Fibroblast of the aortic adventitia (primary cell): ENCODE measurements at regions not wholly inside any gene's neighbourhood (a gene's known extent, or its start where the extent isn't known, plus 50 kb on each side); places are given as distances from the start of the nearest gene placed in this dataset.
A peak's percentile ranks its signal among the peaks of the same experiment; 100 is the strongest.
"Not testable (repeated sequence)": the region's sequence is repeated elsewhere in the genome, so short reads cannot be mapped to it uniquely, and the experiment has no call there.

Experiments
- DNase-seq: peaks from one replicate; pipeline ENCODE4 v3.0.0-alpha.2; 2010; ENCODE audit warnings: low read depth
- H3K4me3 ChIP-seq: 2 replicates; pipeline ENCODE4 v1.5.1; 2011; ENCODE audit warnings: low read depth, mild to moderate bottlenecking, control low read depth, low read length, moderate library complexity
- TF ChIP-seq, protein P1 (sequence below): IDR thresholded peaks from 2 replicates; pipeline ENCODE4 v1.5.1; 2011; ENCODE audit warnings: mild to moderate bottlenecking, low read length, control low read depth, inconsistent platforms; ENCODE audit not compliant: insufficient read depth

DNA sequence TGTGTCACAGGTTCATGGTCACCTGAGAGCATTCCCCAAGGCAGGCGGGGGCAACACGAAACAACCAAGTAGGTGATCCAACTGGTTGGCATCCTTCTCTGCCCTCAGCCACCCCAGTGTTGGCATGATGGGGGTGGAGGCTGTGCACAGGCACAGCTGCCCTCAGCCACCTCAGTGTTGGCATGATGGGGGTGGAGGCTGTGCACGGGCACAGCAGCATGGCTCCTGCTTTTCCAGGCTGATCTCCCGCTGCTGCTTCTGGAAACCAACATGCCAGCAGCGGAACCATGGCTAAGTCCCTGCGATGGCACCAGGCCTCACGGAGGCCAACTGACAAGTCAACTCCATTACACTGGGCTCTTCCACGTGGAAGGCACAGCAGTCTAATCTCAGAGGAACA is 447.8 kb downstream of the PTPRU start:
- no peak overlapping the region for H3K4me3 ChIP-seq
- no peak for DNase-seq
- TF ChIP-seq, protein P1, sequence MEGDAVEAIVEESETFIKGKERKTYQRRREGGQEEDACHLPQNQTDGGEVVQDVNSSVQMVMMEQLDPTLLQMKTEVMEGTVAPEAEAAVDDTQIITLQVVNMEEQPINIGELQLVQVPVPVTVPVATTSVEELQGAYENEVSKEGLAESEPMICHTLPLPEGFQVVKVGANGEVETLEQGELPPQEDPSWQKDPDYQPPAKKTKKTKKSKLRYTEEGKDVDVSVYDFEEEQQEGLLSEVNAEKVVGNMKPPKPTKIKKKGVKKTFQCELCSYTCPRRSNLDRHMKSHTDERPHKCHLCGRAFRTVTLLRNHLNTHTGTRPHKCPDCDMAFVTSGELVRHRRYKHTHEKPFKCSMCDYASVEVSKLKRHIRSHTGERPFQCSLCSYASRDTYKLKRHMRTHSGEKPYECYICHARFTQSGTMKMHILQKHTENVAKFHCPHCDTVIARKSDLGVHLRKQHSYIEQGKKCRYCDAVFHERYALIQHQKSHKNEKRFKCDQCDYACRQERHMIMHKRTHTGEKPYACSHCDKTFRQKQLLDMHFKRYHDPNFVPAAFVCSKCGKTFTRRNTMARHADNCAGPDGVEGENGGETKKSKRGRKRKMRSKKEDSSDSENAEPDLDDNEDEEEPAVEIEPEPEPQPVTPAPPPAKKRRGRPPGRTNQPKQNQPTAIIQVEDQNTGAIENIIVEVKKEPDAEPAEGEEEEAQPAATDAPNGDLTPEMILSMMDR = no peak

DNA sequence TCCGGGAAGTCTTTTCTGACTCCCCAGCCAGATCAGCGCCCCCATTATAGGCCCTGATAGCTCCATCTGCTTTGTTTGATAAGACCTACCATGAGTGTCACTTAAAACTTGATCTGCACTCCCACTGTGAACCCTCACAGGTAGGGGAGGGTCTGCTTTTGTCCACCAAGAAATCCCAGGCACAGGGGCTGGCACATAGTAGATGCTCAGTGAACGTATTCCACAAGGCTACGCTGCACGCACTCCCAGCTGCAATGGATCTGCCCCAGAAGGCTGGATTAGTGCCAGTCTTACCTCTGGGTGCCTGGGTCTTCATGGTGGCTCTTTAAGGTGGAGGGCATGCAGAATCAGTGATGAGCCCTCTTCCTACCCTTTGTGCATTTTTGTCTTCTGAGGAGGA is 447.1 kb downstream of the PTPRU start:
- no peak overlapping the region for H3K4me3 ChIP-seq
- DNase-seq = no peak
- TF ChIP-seq, protein P1 = no peak

DNA sequence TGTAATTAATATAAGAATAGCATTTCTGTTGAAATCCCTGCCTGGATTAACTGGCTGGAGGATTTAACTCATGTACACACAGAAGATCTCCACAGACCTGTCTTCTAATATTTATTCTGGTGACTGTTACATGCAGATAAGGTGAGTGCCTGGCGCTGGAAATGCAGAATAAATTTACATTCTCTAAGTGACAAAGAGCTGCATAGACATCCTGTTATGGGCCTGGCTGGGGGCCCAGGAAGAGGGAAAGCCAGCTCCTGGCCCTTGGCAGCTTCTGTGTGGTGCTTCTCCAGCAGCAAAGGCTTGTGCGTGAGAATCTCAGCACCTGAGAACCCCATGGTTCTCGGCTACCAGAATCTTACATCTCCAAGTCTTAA is 446.6 kb downstream of the PTPRU start:
- DNase-seq = peak; percentile 20
- TF ChIP-seq, protein P1 = no peak
- no peak overlapping the region for H3K4me3 ChIP-seq

DNA sequence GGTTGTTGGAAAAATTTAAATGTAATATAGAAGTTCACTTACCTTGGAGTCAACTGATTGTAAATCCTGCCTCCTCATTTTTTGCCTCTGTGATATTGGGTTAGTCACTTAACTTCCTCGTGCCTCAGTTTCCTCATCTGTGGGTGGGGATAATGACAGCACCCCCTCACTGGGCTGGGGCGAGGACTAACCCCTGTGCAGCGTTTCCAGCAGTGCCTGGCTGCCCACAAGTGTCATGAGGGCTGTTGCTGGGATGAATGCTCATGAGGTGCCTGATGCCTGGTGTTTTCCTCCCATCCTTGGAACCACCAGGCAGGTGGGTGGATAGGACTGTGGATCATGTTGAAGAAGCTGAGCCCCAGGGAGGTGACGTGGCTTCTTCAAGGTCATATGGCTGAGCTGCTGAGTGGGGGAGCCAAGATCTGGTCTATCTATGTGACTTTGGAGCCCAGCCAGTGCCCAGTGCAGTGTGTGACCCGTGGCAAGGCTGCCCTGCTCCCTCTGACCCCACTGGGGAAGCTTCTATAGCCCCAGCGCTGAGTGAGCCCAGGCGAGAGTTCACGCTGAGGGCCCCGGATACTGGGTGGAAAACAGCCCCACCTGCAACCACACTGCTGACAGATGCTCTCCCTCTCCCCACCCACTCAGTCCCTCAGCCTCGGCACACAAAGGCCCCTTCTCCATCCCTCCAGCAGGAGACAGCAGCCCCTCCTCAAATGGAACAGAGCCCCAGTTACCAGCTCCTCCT is 446.0 kb downstream of the PTPRU start:
- no peak for DNase-seq
- TF ChIP-seq, protein P1 = no peak
- no peak overlapping the region for H3K4me3 ChIP-seq

DNA sequence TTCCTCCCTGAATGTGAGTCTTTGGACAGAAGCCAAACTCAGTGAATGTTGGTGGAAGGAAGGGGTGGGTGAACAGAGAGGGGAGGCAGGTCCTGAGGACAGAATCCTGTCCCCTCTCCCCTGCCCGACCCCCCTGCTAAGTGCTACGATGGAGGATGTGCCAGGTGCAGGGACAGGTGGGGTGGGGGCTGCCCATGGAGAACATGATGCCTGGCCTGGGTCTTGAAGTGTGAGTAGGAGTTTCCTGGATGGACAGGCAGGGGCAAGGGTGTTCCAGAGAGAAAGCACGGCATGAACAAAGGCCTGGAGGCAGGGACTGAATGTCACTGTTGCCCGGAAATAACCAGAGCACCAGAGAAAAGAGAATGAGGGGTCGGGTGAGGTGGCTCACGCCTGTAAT is 445.1 kb downstream of the PTPRU start:
- H3K4me3 ChIP-seq, DNase-seq: not testable (repeated sequence)

DNA sequence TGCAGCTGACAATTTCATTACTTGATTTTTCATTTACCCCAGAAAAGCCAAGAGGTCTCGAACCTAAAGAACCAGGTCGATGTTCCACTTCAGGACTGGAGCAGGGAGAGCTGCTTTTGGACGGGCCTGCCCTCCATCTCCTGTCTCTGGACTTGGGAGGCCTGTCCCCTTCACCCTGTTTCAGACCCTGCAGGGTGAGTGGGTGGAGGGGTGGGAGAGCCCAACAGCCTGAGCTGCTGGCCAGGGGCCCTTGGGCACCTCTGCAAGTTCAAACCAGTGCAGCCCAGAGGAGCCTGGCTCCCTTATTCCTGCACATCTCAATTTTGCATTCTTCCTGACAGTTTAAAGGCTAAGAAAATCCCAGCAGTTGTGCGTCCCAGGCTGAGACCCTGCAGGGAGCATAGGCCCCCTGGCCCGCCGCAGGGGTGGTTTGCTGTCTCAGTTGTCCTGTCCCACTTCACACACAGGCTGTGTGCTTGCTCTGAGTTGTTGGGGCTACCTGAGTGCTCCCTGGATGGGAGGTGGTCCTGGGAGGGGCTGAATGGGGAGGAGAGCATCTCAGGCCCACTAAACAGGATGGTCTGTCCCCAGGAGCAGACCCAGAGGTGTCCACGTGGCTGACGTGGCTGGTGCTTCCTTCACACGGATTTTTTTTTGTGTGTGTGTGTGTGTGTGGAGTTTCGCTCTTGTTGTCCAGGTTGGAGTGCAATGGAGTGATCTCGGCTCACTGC is 443.7 kb downstream of the PTPRU start:
- no peak for DNase-seq
- H3K4me3 ChIP-seq = no peak overlapping the region
- TF ChIP-seq, protein P1 = no peak

DNA sequence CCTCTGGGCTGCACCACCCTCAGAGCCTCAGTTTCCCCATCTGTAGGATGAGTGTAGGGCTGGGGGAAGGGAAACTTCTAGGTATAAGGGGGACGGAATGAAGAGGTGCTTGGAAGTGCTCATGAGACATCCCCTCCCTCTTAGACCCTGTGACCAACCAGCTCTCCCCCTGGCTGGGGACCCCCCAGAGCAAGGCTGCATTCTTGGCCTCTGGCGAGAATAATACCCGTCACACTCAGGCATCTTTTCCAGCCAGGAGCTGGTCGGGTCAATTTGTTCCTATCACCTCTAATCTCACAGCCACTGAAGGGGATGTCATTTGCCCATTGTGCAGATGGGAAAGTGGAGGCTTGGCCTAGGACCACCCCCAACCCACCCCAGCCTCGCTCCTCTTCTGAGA is 443.0 kb downstream of the PTPRU start:
- TF ChIP-seq, protein P1 = no peak
- H3K4me3 ChIP-seq = no peak overlapping the region
- no peak for DNase-seq
